ENCODE measurements at regions not wholly inside any gene's neighbourhood (a gene's known extent, or its start where the extent isn't known, plus 50 kb on each side); places are given as distances from the start of the nearest gene placed in this dataset.

DNA sequence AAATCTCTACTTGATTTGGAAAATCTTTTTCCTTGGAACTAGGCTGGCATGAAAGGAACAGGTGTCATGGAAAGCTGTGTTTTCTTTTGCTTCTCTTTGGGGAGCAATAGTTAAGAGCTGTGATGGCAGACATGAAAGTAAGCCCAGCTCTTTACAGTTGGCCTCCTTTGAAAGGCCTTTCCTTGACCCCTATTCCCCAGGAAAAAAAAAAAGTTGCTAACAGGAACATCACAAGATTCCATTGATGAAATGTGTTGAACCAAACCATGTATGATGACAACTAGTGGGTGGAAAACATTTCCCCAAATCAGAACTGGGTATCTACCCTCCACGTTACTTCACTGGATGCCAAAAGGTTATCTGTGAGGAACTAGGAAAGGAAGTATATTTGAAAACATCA is 190.7 kb upstream of the RPL34 start:
- TF ChIP-seq, protein P1, sequence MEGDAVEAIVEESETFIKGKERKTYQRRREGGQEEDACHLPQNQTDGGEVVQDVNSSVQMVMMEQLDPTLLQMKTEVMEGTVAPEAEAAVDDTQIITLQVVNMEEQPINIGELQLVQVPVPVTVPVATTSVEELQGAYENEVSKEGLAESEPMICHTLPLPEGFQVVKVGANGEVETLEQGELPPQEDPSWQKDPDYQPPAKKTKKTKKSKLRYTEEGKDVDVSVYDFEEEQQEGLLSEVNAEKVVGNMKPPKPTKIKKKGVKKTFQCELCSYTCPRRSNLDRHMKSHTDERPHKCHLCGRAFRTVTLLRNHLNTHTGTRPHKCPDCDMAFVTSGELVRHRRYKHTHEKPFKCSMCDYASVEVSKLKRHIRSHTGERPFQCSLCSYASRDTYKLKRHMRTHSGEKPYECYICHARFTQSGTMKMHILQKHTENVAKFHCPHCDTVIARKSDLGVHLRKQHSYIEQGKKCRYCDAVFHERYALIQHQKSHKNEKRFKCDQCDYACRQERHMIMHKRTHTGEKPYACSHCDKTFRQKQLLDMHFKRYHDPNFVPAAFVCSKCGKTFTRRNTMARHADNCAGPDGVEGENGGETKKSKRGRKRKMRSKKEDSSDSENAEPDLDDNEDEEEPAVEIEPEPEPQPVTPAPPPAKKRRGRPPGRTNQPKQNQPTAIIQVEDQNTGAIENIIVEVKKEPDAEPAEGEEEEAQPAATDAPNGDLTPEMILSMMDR (IDR thresholded peaks at IDR 0.05): no peak
- TF ChIP-seq EP300 (IDR thresholded peaks at IDR 0.05) (no peak), POLR2A (IDR thresholded peaks at IDR 0.05; ENCODE audit: low read depth) (no peak), POLR2AphosphoS5 (IDR thresholded peaks at IDR 0.05) (no peak)

Measured in esophagus muscularis mucosa (tissue), 4 donors.